DOHH2 (cell line): ENCODE measurements at regions not wholly inside any gene's neighbourhood (a gene's known extent, or its start where the extent isn't known, plus 50 kb on each side); places are given as distances from the start of the nearest gene placed in this dataset.

ENCODE experiments used
- EZH2phosphoT487 ChIP-seq: fragments of 200-600 bp; sonication (generic); IDR thresholded peaks from 2 replicates; pipeline ENCODE4 v1.6.1; 2017; ENCODE audit warnings: borderline replicate concordance, mild to moderate bottlenecking, antibody characterized with exemption, low read length, moderate library complexity, mixed read lengths
- TF ChIP-seq, protein P1 (sequence below): fragments of 200-600 bp; sonication (generic); IDR thresholded peaks from one replicate; pipeline ENCODE4 v1.5.1; 2014; ENCODE audit warnings: antibody characterized with exemption, mild to moderate bottlenecking, low read depth, low read length; ENCODE audit not compliant: poor library complexity, severe bottlenecking

DNA sequence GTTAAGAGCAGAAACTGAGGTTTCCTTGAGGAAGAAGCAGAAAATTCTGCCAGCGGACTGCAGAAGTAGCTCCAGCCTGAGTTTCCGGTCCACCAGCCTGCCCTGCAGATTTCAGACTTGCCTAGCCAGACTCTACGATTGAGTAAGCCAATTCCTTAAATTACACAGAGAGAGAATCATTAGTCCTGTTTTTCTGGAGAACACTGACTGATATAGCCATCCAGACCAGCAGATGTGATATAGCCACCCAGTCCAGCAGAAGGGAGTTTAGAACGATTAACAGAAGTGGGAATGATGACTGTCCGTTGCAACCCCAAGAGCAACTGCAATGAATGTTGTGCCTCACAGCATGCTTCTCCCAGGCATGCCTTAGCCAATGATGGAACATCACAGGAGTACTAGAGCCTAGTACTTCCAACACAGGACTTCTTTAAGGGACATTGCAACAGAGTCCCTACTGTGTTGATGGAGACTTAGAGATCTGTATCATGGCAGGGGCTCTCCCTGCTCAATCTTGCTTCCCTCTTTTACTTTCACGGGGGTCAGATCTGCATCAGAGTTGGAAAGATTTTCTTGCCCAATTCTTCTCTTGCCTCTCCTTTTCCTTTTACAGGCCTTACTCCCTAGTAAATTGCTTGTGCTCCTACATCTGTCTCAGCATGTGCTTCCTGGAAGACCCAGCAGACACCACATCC lies 264.6 kb upstream of the CLNK start:
- TF ChIP-seq, protein P1, sequence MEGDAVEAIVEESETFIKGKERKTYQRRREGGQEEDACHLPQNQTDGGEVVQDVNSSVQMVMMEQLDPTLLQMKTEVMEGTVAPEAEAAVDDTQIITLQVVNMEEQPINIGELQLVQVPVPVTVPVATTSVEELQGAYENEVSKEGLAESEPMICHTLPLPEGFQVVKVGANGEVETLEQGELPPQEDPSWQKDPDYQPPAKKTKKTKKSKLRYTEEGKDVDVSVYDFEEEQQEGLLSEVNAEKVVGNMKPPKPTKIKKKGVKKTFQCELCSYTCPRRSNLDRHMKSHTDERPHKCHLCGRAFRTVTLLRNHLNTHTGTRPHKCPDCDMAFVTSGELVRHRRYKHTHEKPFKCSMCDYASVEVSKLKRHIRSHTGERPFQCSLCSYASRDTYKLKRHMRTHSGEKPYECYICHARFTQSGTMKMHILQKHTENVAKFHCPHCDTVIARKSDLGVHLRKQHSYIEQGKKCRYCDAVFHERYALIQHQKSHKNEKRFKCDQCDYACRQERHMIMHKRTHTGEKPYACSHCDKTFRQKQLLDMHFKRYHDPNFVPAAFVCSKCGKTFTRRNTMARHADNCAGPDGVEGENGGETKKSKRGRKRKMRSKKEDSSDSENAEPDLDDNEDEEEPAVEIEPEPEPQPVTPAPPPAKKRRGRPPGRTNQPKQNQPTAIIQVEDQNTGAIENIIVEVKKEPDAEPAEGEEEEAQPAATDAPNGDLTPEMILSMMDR: no peak
- TF ChIP-seq EZH2phosphoT487: no peak
